SK-N-MC (cell line): ENCODE measurements at regions not wholly inside any gene's neighbourhood (a gene's known extent, or its start where the extent isn't known, plus 50 kb on each side); places are given as distances from the start of the nearest gene placed in this dataset.

Experiments
- EZH2 ChIP-seq: fragments of 200-600 bp; sonication (generic); IDR thresholded peaks from one replicate; pipeline ENCODE4 v1.6.1; 2017; ENCODE audit warnings: antibody characterized with exemption
- FOXP2 ChIP-seq: optimal IDR thresholded peaks from 2 replicates; pipeline ENCODE3; 2011; ENCODE audit warnings: mild to moderate bottlenecking, moderate library complexity; ENCODE audit not compliant: insufficient read depth; ENCODE audit errors: extremely low read length, control extremely low read depth
- POLR2AphosphoS5 ChIP-seq: IDR thresholded peaks from 2 replicates; pipeline ENCODE4 v1.6.1; 2012; ENCODE audit warnings: mild to moderate bottlenecking, low read depth, low read length, borderline replicate concordance

DNA sequence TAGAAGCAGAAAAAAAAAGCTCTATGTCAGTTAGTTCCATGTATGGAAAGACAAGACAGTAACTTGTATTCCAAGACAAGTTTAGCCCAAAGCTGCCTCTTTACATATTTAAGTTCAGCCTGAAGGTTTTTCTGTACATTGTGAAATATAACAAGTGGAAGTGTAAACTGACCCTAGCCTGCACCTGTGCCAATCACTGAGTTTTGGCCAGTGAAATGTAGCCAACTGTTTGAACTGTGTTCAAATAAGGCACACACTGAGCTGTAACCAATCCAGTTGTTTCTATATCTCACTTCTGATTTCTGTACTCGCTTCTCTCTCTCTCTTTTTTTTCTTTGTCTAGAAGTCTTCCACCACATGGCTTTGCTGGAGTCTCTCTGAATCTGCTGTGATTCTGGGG lies 1227.1 kb downstream of the NCAM2 start:
- TF ChIP-seq POLR2AphosphoS5, result no peak
- no peak for TF ChIP-seq EZH2
- TF ChIP-seq FOXP2, result no peak
